MG63 (cell line): ENCODE measurements at regions not wholly inside any gene's neighbourhood (a gene's known extent, or its start where the extent isn't known, plus 50 kb on each side); places are given as distances from the start of the nearest gene placed in this dataset.

Source experiments
- DNase-seq: peaks from one replicate; pipeline ENCODE4 v3.0.0-alpha.2; 2020
- H3K27me3 ChIP-seq: fragments of 250-450 bp; sonication (Bioruptor Pico); 2 replicates; pipeline ENCODE4 v1.5.1; 2020; ENCODE audit warnings: mild to moderate bottlenecking, moderate library complexity
- H3K36me3 ChIP-seq: fragments of 250-450 bp; sonication (Bioruptor Pico); 2 replicates; pipeline ENCODE4 v1.5.1; 2020; ENCODE audit warnings: mild to moderate bottlenecking, moderate library complexity
- H3K4me3 ChIP-seq: fragments of 250-450 bp; sonication (Bioruptor Pico); 2 replicates; pipeline ENCODE4 v1.5.1; 2020; ENCODE audit warnings: mild to moderate bottlenecking, moderate library complexity
- H3K9me3 ChIP-seq: fragments of 250-450 bp; sonication (Bioruptor Pico); 2 replicates; pipeline ENCODE4 v1.5.1; 2020; ENCODE audit warnings: mild to moderate bottlenecking, moderate library complexity

DNA sequence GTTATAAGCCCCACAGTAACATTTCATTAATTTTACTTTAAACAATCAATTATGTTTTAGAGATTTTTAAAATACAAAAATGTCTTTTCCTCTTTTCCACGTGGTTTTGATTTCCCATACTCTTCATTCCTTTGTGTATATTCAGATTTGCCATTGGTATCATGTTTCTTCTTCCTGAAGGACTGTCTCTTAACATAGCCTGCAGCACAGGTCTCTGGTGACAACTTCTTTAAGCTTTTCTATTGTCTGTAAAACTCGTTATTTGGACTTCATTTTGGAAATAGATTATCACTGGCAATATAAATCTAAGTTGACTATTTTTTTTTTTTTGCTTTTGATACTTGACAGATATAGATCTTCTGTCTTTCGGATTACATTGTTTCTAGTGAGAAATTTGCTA, 115.2 kb upstream of the KLHL29 start:
- no peak for DNase-seq

GRCh38 chr2:23270810-23271209, 114.2 kb upstream of the KLHL29 start:
- Histone ChIP-seq H3K9me3 (no peaks in the 10 kb centered on the region), H3K36me3 (no peaks in the 10 kb centered on the region), H3K27me3 (no peaks in the 10 kb centered on the region), H3K4me3 (no peak overlapping the region)
- no peak for DNase-seq

More for the DNA sequence above, 115.2 kb upstream of the KLHL29 start:
- no peaks in the 10 kb centered on the region for H3K36me3 ChIP-seq
- H3K4me3 ChIP-seq: no peak overlapping the region
- no peaks in the 10 kb centered on the region for H3K27me3 ChIP-seq
- H3K9me3 ChIP-seq: no peaks in the 10 kb centered on the region

- DNase-seq: no peak
- H3K36me3 ChIP-seq: no peaks in the 10 kb centered on the region
- no peak overlapping the region for H3K4me3 ChIP-seq
- no peaks in the 10 kb centered on the region for H3K9me3 ChIP-seq
- H3K27me3 ChIP-seq: no peaks in the 10 kb centered on the region
These were observed 113.7 kb upstream of the KLHL29 start for GRCh38 chr2:23271230-23271629.

DNA sequence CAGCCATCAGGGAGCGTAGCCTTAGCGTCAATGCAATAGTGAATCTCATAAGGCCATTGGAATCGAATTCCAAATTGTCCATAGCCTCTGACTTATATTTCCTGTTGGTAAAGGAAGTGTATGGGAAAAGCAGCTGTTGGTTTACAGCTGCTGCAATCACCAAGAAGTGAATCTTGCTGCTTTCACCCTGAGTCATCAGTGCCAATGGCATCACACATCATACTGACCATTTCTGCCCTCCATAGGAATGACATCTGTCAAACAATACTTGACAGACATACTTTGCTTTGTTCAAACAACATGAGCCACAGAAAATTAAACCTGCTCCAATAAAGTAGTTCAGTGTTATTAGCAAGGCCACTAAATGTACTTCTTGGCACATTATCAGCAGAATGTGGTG, 111.2 kb upstream of the KLHL29 start:
- Histone ChIP-seq H3K27me3 (no peaks in the 10 kb centered on the region), H3K36me3 (no peaks in the 10 kb centered on the region), H3K4me3 (no peak overlapping the region), H3K9me3 (no peaks in the 10 kb centered on the region)
- peak; percentile 63 for DNase-seq

DNA sequence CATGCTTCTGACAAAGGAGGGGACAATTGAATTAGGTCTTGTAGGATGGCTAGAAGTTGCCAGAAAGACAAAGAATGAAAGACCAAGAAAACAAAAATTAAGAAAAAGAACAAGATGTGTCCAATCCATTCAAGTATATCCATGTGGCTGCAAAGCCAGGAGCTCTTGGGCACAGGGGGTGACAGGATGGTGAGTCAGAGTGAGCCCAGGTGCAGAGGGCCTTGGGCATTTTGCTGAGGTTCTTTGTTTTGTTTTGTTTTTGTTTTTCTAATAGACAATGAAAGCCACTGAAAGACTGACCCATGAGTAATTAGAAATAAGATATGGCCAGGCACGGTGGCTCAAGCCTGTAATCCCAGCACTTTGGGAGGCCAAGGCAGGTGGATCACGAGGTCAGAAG, 104.6 kb upstream of the KLHL29 start:
- no peak for DNase-seq
- Histone ChIP-seq H3K4me3 (no peak overlapping the region), H3K27me3 (no peaks in the 10 kb centered on the region), H3K9me3 (peaks cover 5% of the 10 kb centered on the region; the same call in 1 of the 2 replicates), H3K36me3 (no peaks in the 10 kb centered on the region)

DNA sequence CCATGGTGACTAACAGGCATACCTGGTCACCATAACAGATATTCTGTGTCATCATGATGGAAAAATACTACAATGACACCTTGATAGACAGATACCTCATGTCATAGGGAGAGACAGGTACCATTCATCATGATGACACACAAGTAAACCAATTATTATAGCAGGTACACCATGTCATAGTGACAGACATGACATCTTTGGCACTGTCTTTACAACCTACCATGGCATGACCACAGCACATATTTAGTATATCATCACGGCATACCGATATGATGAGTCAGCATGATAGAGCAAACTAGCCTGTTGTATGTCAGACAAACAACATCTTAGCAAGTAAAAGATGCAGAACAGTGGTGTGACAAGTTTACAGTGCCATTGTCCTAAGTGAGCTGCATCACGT, 101.3 kb upstream of the KLHL29 start:
- Histone ChIP-seq H3K36me3 (no peaks in the 10 kb centered on the region), H3K4me3 (no peak overlapping the region), H3K9me3 (peaks cover 5% of the 10 kb centered on the region; the same call in 1 of the 2 replicates), H3K27me3 (no peaks in the 10 kb centered on the region)
- DNase-seq: no peak

- H3K27me3 ChIP-seq: no peaks in the 10 kb centered on the region
- H3K9me3 ChIP-seq: peaks cover 5% of the 10 kb centered on the region; the same call in 1 of the 2 replicates
- H3K4me3 ChIP-seq: no peak overlapping the region
- no peak for DNase-seq
- H3K36me3 ChIP-seq: no peaks in the 10 kb centered on the region
These were observed 99.7 kb upstream of the KLHL29 start for GRCh38 chr2:23285091-23285800.

DNA sequence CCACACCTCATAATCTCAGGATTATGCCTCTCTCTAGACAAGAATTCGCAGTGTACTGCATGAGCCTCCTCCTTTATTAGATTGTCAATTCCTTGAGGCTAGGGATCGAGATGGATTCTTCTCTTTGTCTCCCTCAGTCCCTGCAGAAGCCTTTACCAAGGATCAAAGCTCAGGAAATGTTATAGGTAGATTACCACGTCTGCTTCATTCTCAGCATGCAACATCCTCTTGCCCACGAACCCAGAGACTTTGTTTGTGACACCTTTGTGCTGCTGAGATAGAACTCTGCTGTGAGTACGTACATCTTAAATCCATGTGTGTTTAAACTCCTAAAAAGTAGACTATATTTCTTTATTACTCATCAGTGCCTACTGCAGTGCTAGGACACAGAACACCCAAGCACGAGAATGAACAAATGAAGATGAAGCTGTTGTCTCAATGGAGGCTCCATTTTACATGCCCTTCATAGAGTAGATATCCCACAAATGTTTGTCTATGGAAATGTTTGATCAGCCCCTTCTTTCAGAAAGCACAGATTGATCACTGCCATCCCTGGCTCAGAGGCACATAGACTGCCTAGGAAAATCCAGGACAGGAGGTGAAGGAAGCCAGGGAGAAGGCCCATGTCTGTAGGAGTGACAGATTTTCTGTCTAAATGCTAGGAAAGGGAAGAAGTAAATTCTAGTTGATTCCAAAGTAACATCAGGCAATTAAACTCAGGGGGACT, 98.8 kb upstream of the KLHL29 start:
- no peak for DNase-seq
- H3K36me3 ChIP-seq: no peaks in the 10 kb centered on the region
- H3K4me3 ChIP-seq: no peak overlapping the region
- peaks cover 5% of the 10 kb centered on the region; the same call in 1 of the 2 replicates for H3K9me3 ChIP-seq
- no peaks in the 10 kb centered on the region for H3K27me3 ChIP-seq

DNA sequence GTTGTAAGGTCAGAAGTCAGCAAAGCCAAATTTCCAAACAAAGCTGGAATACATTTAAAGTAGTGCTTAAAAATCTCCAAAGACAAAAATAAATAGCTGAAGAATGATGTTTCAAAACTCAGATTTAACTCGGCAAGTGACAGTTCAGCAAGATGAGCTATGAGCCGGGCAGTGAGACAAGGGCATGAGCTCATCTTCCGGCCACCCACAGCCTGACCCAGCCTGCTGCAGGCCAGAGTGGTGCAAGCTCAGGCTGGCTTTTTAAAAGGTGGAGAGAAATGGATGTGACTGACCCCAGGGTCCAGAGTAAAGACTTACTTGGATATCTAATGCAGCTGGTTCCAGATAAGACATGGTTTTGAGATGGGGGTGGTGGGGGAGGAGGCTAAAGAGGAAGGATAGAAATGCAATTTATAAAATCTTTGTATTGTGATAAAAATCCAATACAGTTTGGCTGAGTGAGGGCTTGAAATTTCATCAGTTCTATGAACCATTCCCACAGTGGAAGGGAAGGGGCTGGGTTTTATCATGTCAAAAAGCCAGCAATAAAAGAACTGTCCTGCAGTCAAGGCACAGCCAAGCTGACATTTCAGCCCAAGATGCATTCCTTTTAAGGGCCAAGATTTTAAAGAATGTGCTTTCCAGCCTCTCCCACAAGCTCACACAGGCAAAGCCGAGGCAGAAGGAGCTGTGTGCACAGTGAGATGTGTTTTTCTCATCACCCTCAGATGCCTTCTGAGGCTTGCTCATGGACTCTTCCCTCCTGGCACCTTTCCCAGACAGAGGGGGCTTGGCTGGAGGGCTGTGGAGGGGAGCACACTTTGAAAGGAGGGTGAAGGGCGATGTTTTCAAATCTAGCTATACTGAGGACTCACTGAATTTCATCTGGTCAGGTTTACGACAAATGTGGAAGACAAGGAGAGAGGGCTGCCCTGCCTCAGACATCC, 97.9 kb upstream of the KLHL29 start:
- H3K27me3 ChIP-seq: no peaks in the 10 kb centered on the region
- peaks cover 5% of the 10 kb centered on the region; the same call in 1 of the 2 replicates for H3K9me3 ChIP-seq
- no peak overlapping the region for H3K4me3 ChIP-seq
- peak; percentile 86 for DNase-seq
- H3K36me3 ChIP-seq: no peaks in the 10 kb centered on the region

DNA sequence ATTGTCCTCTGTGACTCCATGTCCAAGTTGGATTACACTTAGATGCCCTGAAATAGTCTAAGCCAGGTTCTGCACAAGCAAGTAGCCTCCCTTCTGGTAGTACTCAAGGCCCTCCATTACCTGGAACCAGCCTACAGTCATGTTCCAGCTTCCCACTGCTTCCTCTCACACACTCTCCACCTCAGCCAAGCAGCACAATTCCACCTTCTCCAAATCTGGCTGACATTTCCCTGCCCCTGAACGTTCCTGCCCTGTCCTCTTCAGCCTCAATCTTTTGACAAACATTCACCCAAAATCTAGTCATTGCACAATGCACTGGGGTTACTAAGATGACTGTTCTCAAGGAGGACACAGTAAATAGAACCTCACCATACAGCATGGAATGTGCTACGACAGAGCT, 95.3 kb upstream of the KLHL29 start:
- Histone ChIP-seq H3K9me3 (no peaks in the 10 kb centered on the region), H3K27me3 (no peaks in the 10 kb centered on the region), H3K4me3 (no peak overlapping the region), H3K36me3 (no peaks in the 10 kb centered on the region)
- DNase-seq: no peak

- Histone ChIP-seq H3K4me3 (no peak overlapping the region), H3K9me3 (no peaks in the 10 kb centered on the region), H3K36me3 (no peaks in the 10 kb centered on the region), H3K27me3 (no peaks in the 10 kb centered on the region)
- DNase-seq: no peak
These were observed 93.7 kb upstream of the KLHL29 start for GRCh38 chr2:23291239-23291638.

DNA sequence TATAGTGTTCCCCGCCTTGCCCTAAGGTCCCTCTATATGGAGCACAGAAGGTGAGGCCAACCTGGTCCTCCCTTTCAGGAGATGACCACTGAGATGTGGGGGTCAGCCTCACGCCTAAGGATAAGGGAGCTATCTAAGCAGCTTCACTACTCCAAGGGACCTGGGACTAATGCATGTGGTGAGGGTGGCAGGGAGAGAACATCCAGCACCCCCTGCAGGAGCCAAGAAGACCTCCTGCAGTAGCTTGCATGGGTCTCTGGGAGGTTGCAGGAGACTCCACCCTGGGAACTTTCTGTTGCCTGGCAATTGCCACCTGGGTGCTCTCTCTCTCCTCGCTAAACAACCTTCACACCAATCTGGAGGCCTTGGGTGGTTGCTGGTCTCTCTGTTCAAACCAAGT, 93.0 kb upstream of the KLHL29 start:
- Histone ChIP-seq H3K9me3 (no peaks in the 10 kb centered on the region), H3K36me3 (no peaks in the 10 kb centered on the region), H3K4me3 (no peak overlapping the region), H3K27me3 (no peaks in the 10 kb centered on the region)
- no peak for DNase-seq

DNA sequence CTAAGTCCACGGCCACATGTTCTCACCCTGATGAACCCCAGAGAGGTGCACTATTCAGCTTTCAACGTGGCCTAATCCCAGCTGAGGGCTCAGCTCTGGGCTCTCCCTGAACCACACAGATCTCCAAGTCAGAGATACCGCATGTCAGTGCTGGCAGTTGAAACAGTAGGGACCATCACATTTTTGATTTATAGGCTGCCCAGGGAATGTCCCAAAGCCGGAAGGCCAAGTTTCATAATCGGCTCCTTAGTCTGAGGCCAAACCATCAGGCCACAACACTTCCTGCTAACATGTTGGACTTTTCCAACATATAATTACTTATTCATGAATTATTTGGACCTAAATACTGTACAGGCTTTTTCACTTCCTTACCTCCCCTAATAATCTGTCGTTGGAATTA, 91.9 kb upstream of the KLHL29 start:
- no peak for DNase-seq
- no peak overlapping the region for H3K4me3 ChIP-seq
- H3K27me3 ChIP-seq: no peaks in the 10 kb centered on the region
- H3K9me3 ChIP-seq: no peaks in the 10 kb centered on the region
- no peaks in the 10 kb centered on the region for H3K36me3 ChIP-seq

DNA sequence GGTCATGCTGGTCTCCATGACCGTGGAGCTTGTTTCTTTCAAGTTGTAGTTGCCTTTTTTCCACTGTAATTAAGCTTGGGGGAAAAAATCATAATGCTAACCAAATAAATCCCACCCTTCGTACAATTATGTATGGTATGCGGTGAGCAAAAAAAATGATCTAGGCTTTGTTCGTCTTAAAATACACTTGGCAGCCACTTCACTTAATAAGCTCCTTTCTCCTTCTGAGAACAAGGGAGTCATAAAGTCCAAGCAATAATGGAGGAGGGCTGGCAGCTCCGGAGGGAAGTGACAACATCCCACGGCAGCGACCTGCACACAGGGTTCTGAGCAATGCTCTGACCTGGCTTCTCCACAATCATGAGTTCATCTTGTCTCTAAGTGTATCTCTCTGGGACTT, 91.2 kb upstream of the KLHL29 start:
- no peak overlapping the region for H3K4me3 ChIP-seq
- no peaks in the 10 kb centered on the region for H3K9me3 ChIP-seq
- no peaks in the 10 kb centered on the region for H3K36me3 ChIP-seq
- H3K27me3 ChIP-seq: no peaks in the 10 kb centered on the region
- DNase-seq: no peak

GRCh38 chr2:23294238-23294637, 90.7 kb upstream of the KLHL29 start:
- DNase-seq: no peak
- Histone ChIP-seq H3K9me3 (no peaks in the 10 kb centered on the region), H3K4me3 (no peak overlapping the region)

DNA sequence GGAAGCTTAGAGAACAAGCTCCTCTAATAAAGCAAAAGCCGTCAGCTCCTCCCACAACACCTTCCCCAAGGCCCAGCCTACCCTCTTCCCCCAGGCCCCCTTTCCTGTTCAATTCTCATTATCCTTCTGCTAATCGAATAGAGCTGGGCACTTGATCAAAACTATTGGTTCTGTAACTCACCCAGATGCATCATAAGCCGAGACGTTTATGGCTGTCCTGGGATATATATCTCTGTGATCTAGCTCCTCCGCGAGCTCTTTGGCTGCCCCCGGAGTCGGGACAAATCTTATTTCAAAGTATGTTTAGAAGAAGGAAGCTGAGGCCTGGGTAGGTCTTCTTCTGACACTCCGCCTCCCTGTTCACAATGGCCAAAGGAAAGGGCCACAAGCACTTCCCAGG, 88.3 kb upstream of the KLHL29 start:
- H3K9me3 ChIP-seq: no peaks in the 10 kb centered on the region
- H3K36me3 ChIP-seq: no peaks in the 10 kb centered on the region
- H3K4me3 ChIP-seq: no peak overlapping the region
- DNase-seq: no peak
- H3K27me3 ChIP-seq: no peaks in the 10 kb centered on the region

More at GRCh38 chr2:23294238-23294637, 90.7 kb upstream of the KLHL29 start:
- H3K27me3 ChIP-seq: no peaks in the 10 kb centered on the region
- no peaks in the 10 kb centered on the region for H3K36me3 ChIP-seq

- Histone ChIP-seq H3K9me3 (no peaks in the 10 kb centered on the region), H3K36me3 (no peaks in the 10 kb centered on the region), H3K4me3 (no peak overlapping the region), H3K27me3 (no peaks in the 10 kb centered on the region)
- no peak for DNase-seq
These were observed 87.9 kb upstream of the KLHL29 start for GRCh38 chr2:23297112-23297511.
